Fibroblast of lung (primary cell): ENCODE measurements at regions not wholly inside any gene's neighbourhood (a gene's known extent, or its start where the extent isn't known, plus 50 kb on each side); places are given as distances from the start of the nearest gene placed in this dataset.

ENCODE experiments used
- DNase-seq, 2 donors: peaks; one replicate each; pipeline versions ENCODE4 v3.0.0 to v3.0.0-alpha.2; 2010; ENCODE audit warnings: low read depth in 2 of 2
- H2AFZ ChIP-seq: 2 replicates; pipeline ENCODE4 v1.5.1; 2012; ENCODE audit warnings: low read length, control low read depth, inconsistent platforms
- H3K27ac ChIP-seq: 2 replicates; pipeline ENCODE4 v1.5.1; 2011; ENCODE audit warnings: low read length, control low read depth; ENCODE audit not compliant: insufficient read depth
- H3K27me3 ChIP-seq: 2 replicates; pipeline ENCODE4 v1.5.1; 2011; ENCODE audit warnings: mild to moderate bottlenecking, low read length; ENCODE audit not compliant: control insufficient read depth, insufficient read depth
- H3K36me3 ChIP-seq: 2 replicates; pipeline ENCODE4 v1.5.1; 2011; ENCODE audit warnings: low read length; ENCODE audit not compliant: control insufficient read depth, insufficient read depth
- H3K4me1 ChIP-seq: 2 replicates; pipeline ENCODE4 v1.5.1; 2011; ENCODE audit warnings: low read length; ENCODE audit not compliant: control insufficient read depth, insufficient read depth; ENCODE audit errors: extremely low read depth
- H3K4me2 ChIP-seq: 2 replicates; pipeline ENCODE4 v1.5.1; 2011; ENCODE audit warnings: low read length, control low read depth; ENCODE audit not compliant: insufficient read depth; ENCODE audit errors: extremely low read depth
- H3K4me3 ChIP-seq, 4 experiments: fragments of 200-600 bp in 1 of 4; sonication (generic) in 1 of 4; replicated peaks in 1 of 4; 2 replicates each; pipeline ENCODE4 v1.5.1; 2011 to 2016; ENCODE audit warnings: low read length in 4 of 4, low read depth in 3 of 4, mild to moderate bottlenecking in 3 of 4, control low read depth in 2 of 4, inconsistent platforms in 1 of 4, mixed read lengths in 1 of 4; ENCODE audit not compliant: insufficient read depth in 1 of 4; ENCODE audit errors: control extremely low read depth in 1 of 4
- H3K79me2 ChIP-seq: 2 replicates; pipeline ENCODE4 v1.5.1; 2012; ENCODE audit warnings: mild to moderate bottlenecking, low read length, inconsistent platforms; ENCODE audit not compliant: control insufficient read depth, insufficient read depth
- H3K9ac ChIP-seq: 2 replicates; pipeline ENCODE4 v1.5.1; 2011; ENCODE audit warnings: mild to moderate bottlenecking, low read length, control low read depth; ENCODE audit not compliant: insufficient read depth
- H3K9me3 ChIP-seq: 2 replicates; pipeline ENCODE4 v1.5.1; 2012; ENCODE audit warnings: low read depth, low read length; ENCODE audit not compliant: control insufficient read depth, insufficient read depth
- H4K20me1 ChIP-seq: 2 replicates; pipeline ENCODE4 v1.5.1; 2011; ENCODE audit warnings: low read length; ENCODE audit not compliant: control insufficient read depth, insufficient read depth; ENCODE audit errors: extremely low read depth
- CTCF ChIP-seq, 2 donors: IDR thresholded peaks in 1 of 2; conservative IDR thresholded peaks in 1 of 2; 1 replicate in 1 of 2; 2 replicates in 1 of 2; pipeline ENCODE4 v1.5.1; 2011 to 2012; ENCODE audit warnings: low read length in 2 of 2, control low read depth in 1 of 2, inconsistent platforms in 1 of 2, low read depth in 1 of 2, mild to moderate bottlenecking in 1 of 2
- EZH2 ChIP-seq: IDR thresholded peaks from 2 replicates; pipeline ENCODE4 v1.5.1; 2012; ENCODE audit warnings: low read length, control low read depth, mild to moderate bottlenecking; ENCODE audit errors: missing control alignments

- Histone ChIP-seq H3K27me3 (no peaks in the 10 kb centered on the region), H3K27ac (no peak overlapping the region), H3K9me3 (no peaks in the 10 kb centered on the region), H3K36me3 (no peaks in the 10 kb centered on the region), H3K4me3 (no peak overlapping the region), H3K79me2 (no peaks in the 10 kb centered on the region), H3K4me1 (no peaks in the 10 kb centered on the region), H3K4me2 (no peak overlapping the region), H3K9ac (no peak overlapping the region), H4K20me1 (no peaks in the 10 kb centered on the region), H2AFZ (no peak overlapping the region)
- no peak for DNase-seq
- TF ChIP-seq CTCF (conservative IDR thresholded peaks at IDR 0.05 in 1 of 2, IDR thresholded peaks at IDR 0.05 in 1 of 2; ENCODE audit: low read depth in 1 of 2, low read length in 2 of 2) (peak in 1 of 2 donors; percentile 4), EZH2 (no peak)
Measured at GRCh38 chr13:71218960-71219359, 648.0 kb downstream of the DACH1 start.

DNA sequence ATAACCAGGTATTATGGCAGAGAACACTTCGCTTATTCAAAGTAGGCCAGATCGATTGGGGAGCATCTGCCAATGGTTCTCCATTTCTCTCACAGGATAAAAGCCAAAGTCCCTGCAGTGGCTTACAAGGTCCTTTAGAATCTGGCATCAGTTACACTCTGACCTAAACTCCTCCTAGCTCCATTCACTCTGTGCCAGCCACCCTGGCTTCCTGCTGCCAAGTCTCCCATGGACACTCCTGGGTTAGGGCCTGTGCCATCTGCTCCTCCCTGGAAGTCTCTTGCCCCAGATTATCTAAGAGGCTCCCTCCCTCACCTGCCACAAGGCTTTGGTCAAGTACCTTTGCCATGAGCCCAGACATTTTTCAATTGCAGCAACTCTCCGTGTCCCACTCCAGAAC is 649.2 kb downstream of the DACH1 start:
- H3K79me2 ChIP-seq = no peaks in the 10 kb centered on the region
- H2AFZ ChIP-seq = no peak overlapping the region
- no peaks in the 10 kb centered on the region for H3K4me1 ChIP-seq
- H3K27ac ChIP-seq = no peak overlapping the region
- H3K4me2 ChIP-seq = no peak overlapping the region
- no peaks in the 10 kb centered on the region for H3K36me3 ChIP-seq
- TF ChIP-seq EZH2 = no peak
- TF ChIP-seq CTCF (conservative IDR thresholded peaks at IDR 0.05 in 1 of 2, IDR thresholded peaks at IDR 0.05 in 1 of 2; ENCODE audit: low read depth in 1 of 2, low read length in 2 of 2) = no peak
- H3K9ac ChIP-seq = no peak overlapping the region
- no peaks in the 10 kb centered on the region for H3K9me3 ChIP-seq
- H3K27me3 ChIP-seq = no peaks in the 10 kb centered on the region
- H3K4me3 ChIP-seq = no peak overlapping the region
- H4K20me1 ChIP-seq = no peaks in the 10 kb centered on the region
- DNase-seq = no peak

- H3K9ac ChIP-seq = no peak overlapping the region
- H3K9me3 ChIP-seq = no peaks in the 10 kb centered on the region
- no peaks in the 10 kb centered on the region for H3K4me1 ChIP-seq
- H3K27ac ChIP-seq = no peak overlapping the region
- H3K4me3 ChIP-seq = no peak overlapping the region
- H3K27me3 ChIP-seq = no peaks in the 10 kb centered on the region
- TF ChIP-seq CTCF (conservative IDR thresholded peaks at IDR 0.05 in 1 of 2, IDR thresholded peaks at IDR 0.05 in 1 of 2; ENCODE audit: low read depth in 1 of 2, low read length in 2 of 2) (no peak), EZH2 (no peak)
- H3K4me2 ChIP-seq = no peak overlapping the region
- no peaks in the 10 kb centered on the region for H4K20me1 ChIP-seq
- no peak overlapping the region for H2AFZ ChIP-seq
- H3K79me2 ChIP-seq = no peaks in the 10 kb centered on the region
- H3K36me3 ChIP-seq = no peaks in the 10 kb centered on the region
- DNase-seq = no peak
Measured at GRCh38 chr13:71214821-71215220, 652.2 kb downstream of the DACH1 start.
